Skeletal muscle cell (primary cell): ENCODE measurements at regions not wholly inside any gene's neighbourhood (a gene's known extent, or its start where the extent isn't known, plus 50 kb on each side); places are given as distances from the start of the nearest gene placed in this dataset.
"Not testable (repeated sequence)": the region's sequence is repeated elsewhere in the genome, so short reads cannot be mapped to it uniquely, and the experiment has no call there.

Experiments
- DNase-seq: peaks from one replicate; pipeline ENCODE4 v3.0.0-alpha.2; 2010; ENCODE audit warnings: low read depth
- H3K4me3 ChIP-seq: 2 replicates; pipeline ENCODE4 v1.5.1; 2011; ENCODE audit warnings: low read depth, mild to moderate bottlenecking, control low read depth, low read length, moderate library complexity

GRCh38 chr2:215835657-215836056 is 177.7 kb downstream of the MREG start:
- DNase-seq: no peak
- no peak overlapping the region for H3K4me3 ChIP-seq

- DNase-seq: no peak
- H3K4me3 ChIP-seq: no peak overlapping the region
Measured at GRCh38 chr2:215835231-215835630, 178.1 kb downstream of the MREG start.

- peak; percentile 69 for DNase-seq
- no peak overlapping the region for H3K4me3 ChIP-seq
Measured at GRCh38 chr2:215833531-215834162, 179.7 kb downstream of the MREG start.

GRCh38 chr2:215832791-215833190 is 180.6 kb downstream of the MREG start:
- DNase-seq: no peak
- no peak overlapping the region for H3K4me3 ChIP-seq

- H3K4me3 ChIP-seq: no peak overlapping the region
- no peak for DNase-seq
Measured at GRCh38 chr2:215831296-215831913, 181.9 kb downstream of the MREG start.

- DNase-seq: no peak
- no peak overlapping the region for H3K4me3 ChIP-seq
Measured at GRCh38 chr2:215830304-215830703, 183.0 kb downstream of the MREG start.

- no peak overlapping the region for H3K4me3 ChIP-seq
- DNase-seq: no peak
Measured at GRCh38 chr2:215829261-215829660, 184.1 kb downstream of the MREG start.

- H3K4me3 ChIP-seq: no peak overlapping the region
- DNase-seq: no peak
Measured at GRCh38 chr2:215828528-215829184, 184.7 kb downstream of the MREG start.

GRCh38 chr2:215826838-215827441 is 186.4 kb downstream of the MREG start:
- DNase-seq: no peak
- H3K4me3 ChIP-seq: no peak overlapping the region

GRCh38 chr2:215826376-215826775 is 187.0 kb downstream of the MREG start:
- no peak for DNase-seq
- no peak overlapping the region for H3K4me3 ChIP-seq

- no peak overlapping the region for H3K4me3 ChIP-seq
- no peak for DNase-seq
Measured at GRCh38 chr2:215825707-215826106, 187.6 kb downstream of the MREG start.

GRCh38 chr2:215821298-215821697 is 192.1 kb downstream of the MREG start:
- DNase-seq, H3K4me3 ChIP-seq: not testable (repeated sequence)

- not testable (repeated sequence) for DNase-seq, H3K4me3 ChIP-seq
Measured at GRCh38 chr2:215819713-215820112, 193.6 kb downstream of the MREG start.

- H3K4me3 ChIP-seq: no peak overlapping the region
- no peak for DNase-seq
Measured at GRCh38 chr2:215817046-215817445, 196.3 kb downstream of the MREG start.

GRCh38 chr2:215816424-215816823 is 196.9 kb downstream of the MREG start:
- no peak overlapping the region for H3K4me3 ChIP-seq
- no peak for DNase-seq

GRCh38 chr2:215815960-215816359 is 197.4 kb downstream of the MREG start:
- H3K4me3 ChIP-seq: no peak overlapping the region

GRCh38 chr2:215812966-215813365 is 200.4 kb downstream of the MREG start:
- H3K4me3 ChIP-seq: no peak overlapping the region
- no peak for DNase-seq

More at GRCh38 chr2:215815960-215816359, 197.4 kb downstream of the MREG start:
- DNase-seq: no peak

- DNase-seq: no peak
- H3K4me3 ChIP-seq: no peak overlapping the region
Measured at GRCh38 chr2:215811409-215812345, 201.7 kb downstream of the MREG start.

- no peak overlapping the region for H3K4me3 ChIP-seq
- no peak for DNase-seq
Measured at GRCh38 chr2:215811003-215811402, 202.3 kb downstream of the MREG start.
